Neural progenitor cell (in vitro differentiated cells): ENCODE measurements at regions not wholly inside any gene's neighbourhood (a gene's known extent, or its start where the extent isn't known, plus 50 kb on each side); places are given as distances from the start of the nearest gene placed in this dataset.

ENCODE experiments used
- EZH2 ChIP-seq: fragments of 200-600 bp; sonication (generic); IDR thresholded peaks from 2 replicates; pipeline ENCODE4 v1.6.1; 2017; ENCODE audit warnings: antibody characterized with exemption, mild to moderate bottlenecking, moderate library complexity
- EZH2phosphoT487 ChIP-seq: fragments of 200-600 bp; sonication (generic); IDR thresholded peaks from 2 replicates; pipeline ENCODE4 v1.6.1; 2017; ENCODE audit warnings: antibody characterized with exemption
- TF ChIP-seq, protein P1 (sequence below): fragments of 200-600 bp; sonication (generic); IDR thresholded peaks from 2 replicates; pipeline ENCODE4 v1.5.1; 2017; ENCODE audit warnings: antibody characterized with exemption, mild to moderate bottlenecking

DNA sequence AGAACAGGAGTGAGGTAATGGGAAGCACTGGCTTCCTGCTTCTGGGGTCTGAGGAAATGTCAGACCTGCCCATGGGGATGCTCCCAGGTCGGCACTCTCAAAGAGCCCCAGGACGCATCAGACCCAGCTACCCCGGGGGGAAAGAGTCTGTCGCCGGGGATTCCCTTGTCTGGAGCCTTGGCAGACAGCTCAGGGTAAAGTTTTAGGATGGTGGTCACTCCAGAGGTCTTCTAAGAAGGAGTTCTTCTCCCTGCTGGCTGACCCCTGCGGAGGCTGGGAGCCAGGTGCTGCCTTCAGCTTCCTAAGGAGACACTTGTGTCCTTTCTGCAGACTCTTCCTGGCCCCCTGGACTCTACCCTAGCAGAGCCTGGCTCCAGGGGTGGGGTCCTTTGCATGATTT, 61.9 kb upstream of the PSEN2 start:
- TF ChIP-seq, protein P1, sequence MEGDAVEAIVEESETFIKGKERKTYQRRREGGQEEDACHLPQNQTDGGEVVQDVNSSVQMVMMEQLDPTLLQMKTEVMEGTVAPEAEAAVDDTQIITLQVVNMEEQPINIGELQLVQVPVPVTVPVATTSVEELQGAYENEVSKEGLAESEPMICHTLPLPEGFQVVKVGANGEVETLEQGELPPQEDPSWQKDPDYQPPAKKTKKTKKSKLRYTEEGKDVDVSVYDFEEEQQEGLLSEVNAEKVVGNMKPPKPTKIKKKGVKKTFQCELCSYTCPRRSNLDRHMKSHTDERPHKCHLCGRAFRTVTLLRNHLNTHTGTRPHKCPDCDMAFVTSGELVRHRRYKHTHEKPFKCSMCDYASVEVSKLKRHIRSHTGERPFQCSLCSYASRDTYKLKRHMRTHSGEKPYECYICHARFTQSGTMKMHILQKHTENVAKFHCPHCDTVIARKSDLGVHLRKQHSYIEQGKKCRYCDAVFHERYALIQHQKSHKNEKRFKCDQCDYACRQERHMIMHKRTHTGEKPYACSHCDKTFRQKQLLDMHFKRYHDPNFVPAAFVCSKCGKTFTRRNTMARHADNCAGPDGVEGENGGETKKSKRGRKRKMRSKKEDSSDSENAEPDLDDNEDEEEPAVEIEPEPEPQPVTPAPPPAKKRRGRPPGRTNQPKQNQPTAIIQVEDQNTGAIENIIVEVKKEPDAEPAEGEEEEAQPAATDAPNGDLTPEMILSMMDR: no peak
- no peak for TF ChIP-seq EZH2phosphoT487
- TF ChIP-seq EZH2: no peak
